Kidney (tissue), 13 donors: ENCODE measurements at regions not wholly inside any gene's neighbourhood (a gene's known extent, or its start where the extent isn't known, plus 50 kb on each side); places are given as distances from the start of the nearest gene placed in this dataset.
A peak's percentile ranks its signal among the peaks of the same experiment; 100 is the strongest.

ENCODE experiments used
- DNase-seq, 5 donors: peaks; one replicate each; pipeline ENCODE4 v3.0.0-alpha.2; 2013 to 2020
- FAIRE-seq: peaks from 2 replicates; lab custom pipeline; 2012; peaks lifted over from hg19 to GRCh38; lab: Jason Lieb, UNC
- H3K27ac ChIP-seq, 2 donors: one replicate each; pipeline ENCODE4 v1.7.0; 2013; ENCODE audit warnings: low read depth in 2 of 2, low read length in 2 of 2, inconsistent platforms in 1 of 2
- H3K27me3 ChIP-seq: one replicate; pipeline ENCODE4 v1.7.1; 2013; ENCODE audit warnings: low read length, inconsistent platforms; ENCODE audit not compliant: control insufficient read depth, insufficient read depth
- H3K36me3 ChIP-seq, 3 donors: one replicate each; pipeline versions ENCODE4 v1.7.0 to v1.7.1; 2013; ENCODE audit warnings: low read length in 3 of 3, control low read depth in 1 of 3, inconsistent platforms in 1 of 3; ENCODE audit not compliant: insufficient read depth in 3 of 3, control insufficient read depth in 2 of 3
- H3K4me1 ChIP-seq, 3 donors: one replicate each; pipeline versions ENCODE4 v1.7.0 to v1.7.1; 2013; ENCODE audit warnings: low read length in 3 of 3, inconsistent platforms in 1 of 3, low read depth in 1 of 3; ENCODE audit not compliant: control insufficient read depth in 2 of 3, insufficient read depth in 2 of 3
- H3K4me3 ChIP-seq, 3 donors: one replicate each; pipeline versions ENCODE4 v1.7.0 to v1.8.1; 2013; ENCODE audit warnings: low read length in 3 of 3, control low read depth in 1 of 3, inconsistent platforms in 1 of 3
- H3K9ac ChIP-seq, 3 donors: one replicate each; pipeline versions ENCODE4 v1.7.0 to v1.7.1; 2013; ENCODE audit warnings: low read length in 3 of 3, control low read depth in 1 of 3, inconsistent platforms in 1 of 3
- H3K9me3 ChIP-seq, 3 donors: one replicate each; pipeline versions ENCODE4 v1.7.0 to v1.7.1; 2013; ENCODE audit warnings: low read length in 3 of 3, control low read depth in 1 of 3, inconsistent platforms in 1 of 3; ENCODE audit not compliant: control insufficient read depth in 2 of 3, insufficient read depth in 1 of 3
- CTCF ChIP-seq: IDR thresholded peaks from 3 replicates; pipeline ENCODE4 v1.5.1; 2012; ENCODE audit warnings: mild to moderate bottlenecking, moderate library complexity, borderline replicate concordance; ENCODE audit not compliant: insufficient read depth; ENCODE audit errors: extremely low read depth
- intact Hi-C: fragments of 100-400 bp; cut with DNase I; formaldehyde crosslinking; loops from one replicate; pipeline ENCODE4 v1.11.1; 2022
- donor health status: control.
- donor health status: control.
- donor health status: control.
- donor health status: control.
- donor health status: control.
- donor health status: DM: yes; HTN: yes; CAD: no.
- donor health status: Normal renal cell carcinoma (clear cell type).

- Histone ChIP-seq H3K9me3 (no peaks in the 10 kb centered on the region), H3K27me3 (no peaks in the 10 kb centered on the region), H3K4me1 (peaks cover 0 to 33% (median 5%) of the 10 kb centered on the region in 3 donors), H3K36me3 (no peaks in the 10 kb centered on the region), H3K9ac (no peak overlapping the region), H3K27ac (no peak overlapping the region), H3K4me3 (no peak overlapping the region)
- no peak for TF ChIP-seq CTCF
- no peak for FAIRE-seq
- DNase-seq = peak in 2 of 5 donors; percentile 47 to 75
- intact Hi-C loops = loop anchor here (10.0 kb wide), 1 partner anchor 178 kb away; no protein-coding TSS in a partner anchor
Measured at GRCh38 chr15:38992506-38992905, 427.9 kb upstream of the RASGRP1 start.

GRCh38 chr15:38992930-38993329 is 428.3 kb upstream of the RASGRP1 start:
- no peak for FAIRE-seq
- H3K27ac ChIP-seq = no peak overlapping the region
- H3K4me1 ChIP-seq = peaks cover 0 to 33% (median 5%) of the 10 kb centered on the region in 3 donors
- no peaks in the 10 kb centered on the region for H3K27me3 ChIP-seq
- H3K36me3 ChIP-seq = no peaks in the 10 kb centered on the region
- no peak overlapping the region for H3K9ac ChIP-seq
- H3K4me3 ChIP-seq = no peak overlapping the region
- H3K9me3 ChIP-seq = no peaks in the 10 kb centered on the region
- intact Hi-C loops = loop anchor here (10.0 kb wide), 1 partner anchor 178 kb away; no protein-coding TSS in a partner anchor
- no peak for TF ChIP-seq CTCF
- peak in 3 of 5 donors; percentile 23 to 62 (median 51) for DNase-seq

GRCh38 chr15:38994310-38994709 is 429.7 kb upstream of the RASGRP1 start:
- intact Hi-C loops = loop anchor here (10.0 kb wide), 1 partner anchor 180 kb away; no protein-coding TSS in a partner anchor
- TF ChIP-seq CTCF = no peak
- Histone ChIP-seq H3K9me3 (no peaks in the 10 kb centered on the region), H3K36me3 (no peaks in the 10 kb centered on the region), H3K4me3 (no peak overlapping the region), H3K9ac (no peak overlapping the region), H3K27ac (no peak overlapping the region), H3K27me3 (no peaks in the 10 kb centered on the region), H3K4me1 (peaks cover 0 to 33% (median 5%) of the 10 kb centered on the region in 3 donors)
- DNase-seq = no peak
- FAIRE-seq = no peak
